GM12878 (cell line): ENCODE measurements at regions not wholly inside any gene's neighbourhood (a gene's known extent, or its start where the extent isn't known, plus 50 kb on each side); places are given as distances from the start of the nearest gene placed in this dataset.

ENCODE experiments used
- ATAC-seq: fragments of 200-7000 bp; cut with Tn5 transposase; 3 replicates; pipeline ENCODE4 v1.9.1; 2020; ENCODE audit warnings: mild to moderate bottlenecking, moderate library complexity
- BruUV-seq: library from RNA; stranded (reverse); fragments of 400-500 nt; replicated peaks from 2 replicates; lab custom pipeline; 2021; lab: Mats Ljungman, UMichigan
- CTCF ChIA-PET: fragments of 300-600 bp; sonication (Branson Sonifier 250); formaldehyde crosslinking; extraction: SDS; loops from one replicate; lab custom pipeline; 2021; ENCODE audit warnings: inconsistent platforms; lab: Yijun Ruan, JAX
- POLR2A ChIA-PET: fragments of 350-600 bp; formaldehyde crosslinking; extraction: SDS; loops from one replicate; lab custom pipeline; 2021; ENCODE audit warnings: inconsistent platforms; lab: Charles Lee
- RAD21 ChIA-PET: fragments of 300-600 bp; sonication (Branson Sonifier 250); formaldehyde crosslinking; loops from one replicate; lab custom pipeline; 2023; ENCODE audit warnings: antibody characterized with exemption; ENCODE audit not compliant: unreplicated experiment; lab: Charles Lee
- SMC1A ChIA-PET: fragments of 300-600 bp; sonication (Branson Sonifier 250); formaldehyde crosslinking; loops from one replicate; lab custom pipeline; 2023; ENCODE audit not compliant: unreplicated experiment, uncharacterized antibody; lab: Charles Lee
- DNase-seq: peaks from one replicate; pipeline ENCODE4 v3.0.0-alpha.2; 2011; ENCODE audit warnings: low read depth, low spot score
- FAIRE-seq: peaks from 3 replicates; lab custom pipeline; 2011; peaks lifted over from hg19 to GRCh38; lab: Jason Lieb, UNC
- H2AFZ ChIP-seq: 2 replicates; pipeline ENCODE4 v1.6.0; 2011; ENCODE audit warnings: low read depth, low read length, control low read depth; ENCODE audit not compliant: control insufficient read depth
- H3K27ac ChIP-seq: 2 replicates; pipeline ENCODE4 v1.5.1; 2011; ENCODE audit warnings: control low read depth; ENCODE audit not compliant: control insufficient read depth, insufficient read depth
- H3K27me3 ChIP-seq, 2 experiments: replicated peaks in 1 of 2; 2 replicates each; pipeline versions ENCODE4 v1.6.0 to v1.6.1; 2011; ENCODE audit warnings: low read length in 1 of 2; ENCODE audit not compliant: control insufficient read depth in 2 of 2, insufficient read depth in 2 of 2
- H3K36me3 ChIP-seq, 2 experiments: 2 replicates each; pipeline ENCODE4 v1.5.1; 2011; ENCODE audit warnings: low read length in 1 of 2; ENCODE audit not compliant: control insufficient read depth in 2 of 2, insufficient read depth in 2 of 2
- H3K4me1 ChIP-seq: 2 replicates; pipeline ENCODE4 v1.6.1; 2011; ENCODE audit warnings: mild to moderate bottlenecking, low read length, moderate library complexity, mixed read lengths; ENCODE audit not compliant: control insufficient read depth, insufficient read depth
- H3K4me2 ChIP-seq: 2 replicates; pipeline ENCODE4 v1.6.0; 2011; ENCODE audit warnings: control low read depth; ENCODE audit not compliant: control insufficient read depth, insufficient read depth
- H3K4me3 ChIP-seq: fragments of 200-600 bp; sonication (generic); 2 replicates; pipeline ENCODE4 v1.5.1; 2016
- H3K79me2 ChIP-seq: 2 replicates; pipeline ENCODE4 v1.6.0; 2011; ENCODE audit warnings: low read length; ENCODE audit not compliant: control insufficient read depth, insufficient read depth
- H3K9ac ChIP-seq: 2 replicates; pipeline ENCODE4 v1.8.0; 2011; ENCODE audit warnings: low read length, control low read depth, mixed read lengths; ENCODE audit not compliant: control insufficient read depth, insufficient read depth
- H3K9me3 ChIP-seq: replicated peaks from 3 replicates; pipeline ENCODE4 v1.5.1; 2011; ENCODE audit warnings: mild to moderate bottlenecking, low read length; ENCODE audit not compliant: control insufficient read depth, insufficient read depth
- H4K20me1 ChIP-seq: 2 replicates; pipeline ENCODE4 v1.6.0; 2011; ENCODE audit not compliant: control insufficient read depth, insufficient read depth
- PAX5 ChIP-seq: IDR thresholded peaks from 2 replicates; pipeline ENCODE4 v1.6.1; 2011; ENCODE audit warnings: low read depth, low read length, borderline replicate concordance
- RFX5 ChIP-seq: IDR thresholded peaks from 2 replicates; pipeline ENCODE4 v1.6.1; 2011; ENCODE audit warnings: low read depth, low read length, improper control_type of control experiment
- TCF3 ChIP-seq: IDR thresholded peaks from 2 replicates; pipeline ENCODE4 v1.6.1; 2012; ENCODE audit warnings: low read depth, mild to moderate bottlenecking, low read length, borderline replicate concordance; ENCODE audit not compliant: insufficient read depth
- WGBS: methylation state at CpG from one replicate; pipeline ENCODE4 v1.1.6; 2016; ENCODE audit warnings: low lambda C conversion rate; ENCODE audit not compliant: insufficient replicate concordance, insufficient coverage; ENCODE audit errors: missing lambda C conversion rate; 5-methylcytosine and 5-hydroxymethylcytosine counted together
- in situ Hi-C: fragments of 300-500 bp; cut with MboI; formaldehyde crosslinking; loops from 9 replicates; pipeline ENCODE4 v1.14.3; 2018; ENCODE audit warnings: mixed read lengths
- intact Hi-C: fragments of 100-400 bp; cut with micrococcal nuclease; formaldehyde crosslinking; loops from one replicate; pipeline ENCODE4 v1.14.2; 2022; ENCODE audit not compliant: unreplicated experiment
- TF ChIP-seq, protein P1 (sequence below): IDR thresholded peaks from 2 replicates; pipeline ENCODE4 v1.6.1; 2011; ENCODE audit warnings: borderline replicate concordance, low read depth, mild to moderate bottlenecking, moderate library complexity, low read length; ENCODE audit not compliant: insufficient read depth, poor library complexity, severe bottlenecking

DNA sequence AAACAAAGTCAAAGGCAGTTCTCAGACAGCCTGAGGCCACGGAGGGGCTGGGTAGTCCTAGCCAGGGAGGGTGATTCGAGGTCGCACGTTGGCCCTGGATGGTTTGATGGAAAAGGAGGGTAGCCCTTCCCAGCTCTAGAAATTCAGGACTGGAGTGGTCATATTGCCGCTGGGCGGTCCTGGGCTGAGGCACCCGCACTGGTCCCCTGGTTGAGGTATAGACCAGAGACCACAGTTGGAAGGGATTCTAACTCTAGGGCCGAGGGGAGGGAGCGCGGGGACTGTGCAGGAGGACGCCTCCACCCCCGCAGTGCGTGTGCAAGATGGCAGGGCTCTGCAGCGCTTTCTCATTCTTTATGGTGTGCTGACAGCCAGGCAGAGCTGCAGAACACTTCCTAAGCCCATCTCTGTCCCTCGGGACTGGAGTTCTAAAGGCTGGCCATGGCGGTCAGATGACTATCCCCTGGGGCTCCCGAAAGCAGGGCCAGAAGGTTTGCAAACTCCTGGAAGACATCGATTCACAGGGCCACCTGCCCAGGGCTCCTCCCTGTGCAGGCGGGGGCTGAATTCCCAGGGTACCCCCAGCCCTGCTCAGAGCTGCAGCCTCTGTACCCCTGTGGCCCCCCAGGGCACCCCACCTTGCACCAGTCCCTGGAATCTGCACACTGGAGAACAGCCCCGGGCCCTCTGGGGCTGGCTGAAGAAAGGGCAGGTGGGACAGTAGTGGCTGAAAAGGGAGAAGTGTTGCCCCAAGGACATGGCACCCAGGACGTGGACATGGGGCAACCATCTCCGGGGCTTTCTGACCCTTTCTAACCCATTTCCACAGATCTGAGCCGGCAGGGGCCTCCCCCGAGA lies 51.0 kb upstream of the ELN start:
- in situ Hi-C loops = no loop called here

DNA sequence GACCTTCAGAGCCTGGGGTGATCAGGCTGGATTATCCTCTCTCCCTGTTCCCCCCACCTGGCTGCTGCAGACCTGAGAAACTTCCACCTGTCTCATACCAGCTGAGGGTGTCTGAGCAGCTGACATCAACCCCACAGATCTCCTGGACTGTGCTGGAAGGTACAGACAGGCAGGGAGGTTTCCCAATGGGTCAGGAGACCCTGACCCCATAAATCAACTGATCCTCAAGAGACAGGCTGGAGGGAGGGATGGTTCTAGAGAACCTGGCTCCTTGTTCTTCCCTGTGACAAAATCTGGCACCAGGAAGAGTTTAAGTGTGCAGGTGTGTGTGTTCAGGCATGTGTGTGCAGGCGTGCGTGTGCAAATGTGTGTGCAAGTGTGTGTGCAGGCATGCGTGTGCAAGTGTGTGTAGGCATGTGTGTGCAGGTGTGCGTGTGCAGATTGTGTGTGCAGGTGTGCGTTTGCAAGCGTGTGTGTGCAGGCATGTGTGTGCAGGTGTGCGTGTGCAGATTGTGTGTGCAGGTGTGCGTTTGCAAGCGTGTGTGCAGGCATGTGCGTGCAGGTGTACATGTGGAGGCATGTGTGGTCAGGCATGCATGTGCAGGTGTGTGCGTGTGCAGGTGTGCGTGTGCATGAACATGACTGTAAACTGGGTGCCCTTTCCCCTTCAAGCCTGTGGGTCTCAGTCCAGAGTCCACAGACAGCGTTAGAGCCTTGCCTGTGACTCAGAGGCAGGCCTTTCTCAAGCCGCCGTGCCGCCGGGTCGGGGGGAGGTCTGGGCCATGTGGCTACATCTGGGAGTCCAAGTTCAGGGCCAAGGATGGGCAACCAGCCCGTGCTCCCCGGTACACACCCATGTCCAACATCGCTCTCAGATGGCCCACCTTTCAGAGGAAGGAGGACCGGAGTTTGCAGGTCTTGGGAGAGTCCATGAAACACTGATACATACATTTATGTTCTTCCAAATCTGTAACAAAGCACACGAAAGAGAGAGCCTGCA lies 50.1 kb upstream of the ELN start:
- TF ChIP-seq, protein P1, sequence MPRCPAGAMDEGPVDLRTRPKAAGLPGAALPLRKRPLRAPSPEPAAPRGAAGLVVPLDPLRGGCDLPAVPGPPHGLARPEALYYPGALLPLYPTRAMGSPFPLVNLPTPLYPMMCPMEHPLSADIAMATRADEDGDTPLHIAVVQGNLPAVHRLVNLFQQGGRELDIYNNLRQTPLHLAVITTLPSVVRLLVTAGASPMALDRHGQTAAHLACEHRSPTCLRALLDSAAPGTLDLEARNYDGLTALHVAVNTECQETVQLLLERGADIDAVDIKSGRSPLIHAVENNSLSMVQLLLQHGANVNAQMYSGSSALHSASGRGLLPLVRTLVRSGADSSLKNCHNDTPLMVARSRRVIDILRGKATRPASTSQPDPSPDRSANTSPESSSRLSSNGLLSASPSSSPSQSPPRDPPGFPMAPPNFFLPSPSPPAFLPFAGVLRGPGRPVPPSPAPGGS = peak; percentile 86
- TF ChIP-seq RFX5 (no peak), TCF3 (peak; percentile 43; the same call in 1 of the 2 replicates)
- H3K9ac ChIP-seq = no peak overlapping the region
- no peak for FAIRE-seq
- POLR2A ChIA-PET = no interaction called here
- no peak overlapping the region for H2AFZ ChIP-seq
- H3K36me3 ChIP-seq = no peaks in the 10 kb centered on the region
- in situ Hi-C loops = no loop called here
- H3K27me3 ChIP-seq = no peaks in the 10 kb centered on the region
- RAD21 ChIA-PET = interaction anchor here (0.5 to 2.2 kb wide), 4 partner anchors 17 to 155 kb away, joined by 3 to 8 read pairs (median 6); no protein-coding TSS in a partner anchor
- no peak overlapping the region for H3K4me2 ChIP-seq
- H3K4me1 ChIP-seq = no peaks in the 10 kb centered on the region
- H3K4me3 ChIP-seq = no peak overlapping the region
- SMC1A ChIA-PET = interaction anchor here (1.4 kb wide), 1 partner anchor 8 kb away, joined by 4 read pairs; no protein-coding TSS in a partner anchor
- ATAC-seq = no peak
- DNase-seq = no peak
- H3K79me2 ChIP-seq = no peaks in the 10 kb centered on the region
- CTCF ChIA-PET = interaction anchor here (0.9 to 1.7 kb wide), 6 partner anchors 8 to 127 kb away, joined by 3 to 8 read pairs (median 6); no protein-coding TSS in a partner anchor
- WGBS = 65% methylated on average over 23 of the region's 23 CpGs
- H4K20me1 ChIP-seq = no peaks in the 10 kb centered on the region
- no TSS peak for BruUV-seq
- intact Hi-C loops = loop anchor here (2.0 kb wide), 1 partner anchor 109 kb away; no protein-coding TSS in a partner anchor
- no peak overlapping the region for H3K27ac ChIP-seq
- no peaks in the 10 kb centered on the region for H3K9me3 ChIP-seq

More for the DNA sequence above, 51.0 kb upstream of the ELN start:
- intact Hi-C loops = no loop called here
- BruUV-seq = no TSS peak
- Histone ChIP-seq H3K36me3 (no peaks in the 10 kb centered on the region), H4K20me1 (no peaks in the 10 kb centered on the region), H3K4me3 (no peak overlapping the region), H3K27me3 (no peaks in the 10 kb centered on the region), H3K9me3 (no peaks in the 10 kb centered on the region), H3K79me2 (no peaks in the 10 kb centered on the region), H2AFZ (no peak overlapping the region), H3K9ac (no peak overlapping the region), H3K27ac (no peak overlapping the region), H3K4me2 (no peak overlapping the region), H3K4me1 (peaks cover 2% of the 10 kb centered on the region)
- no peak for TF ChIP-seq PAX5
- DNase-seq (no peak), FAIRE-seq (no peak), ATAC-seq (no peak)
- POLR2A ChIA-PET = no interaction called here
- WGBS = 38% methylated on average over 24 of the region's 24 CpGs
- CTCF ChIA-PET = no interaction called here
- SMC1A ChIA-PET = no interaction called here
- RAD21 ChIA-PET = no interaction called here
